ENCODE measurements at regions not wholly inside any gene's neighbourhood (a gene's known extent, or its start where the extent isn't known, plus 50 kb on each side); places are given as distances from the start of the nearest gene placed in this dataset.

GRCh38 chr13:111903143-111903542 lies 163.8 kb upstream of the SOX1 start:
- TF ChIP-seq POLR2AphosphoS5 (IDR thresholded peaks at IDR 0.05) (no peak), CTCF (IDR thresholded peaks at IDR 0.05) (no peak), EP300 (IDR thresholded peaks at IDR 0.05) (no peak)
